ENCODE measurements at regions not wholly inside any gene's neighbourhood (a gene's known extent, or its start where the extent isn't known, plus 50 kb on each side); places are given as distances from the start of the nearest gene placed in this dataset.

GRCh38 chr14:25226214-25226613 is 176.3 kb upstream of the STXBP6 start:
- no peak for DNase-seq (ENCODE audit: low read depth)
- TF ChIP-seq, protein P1, sequence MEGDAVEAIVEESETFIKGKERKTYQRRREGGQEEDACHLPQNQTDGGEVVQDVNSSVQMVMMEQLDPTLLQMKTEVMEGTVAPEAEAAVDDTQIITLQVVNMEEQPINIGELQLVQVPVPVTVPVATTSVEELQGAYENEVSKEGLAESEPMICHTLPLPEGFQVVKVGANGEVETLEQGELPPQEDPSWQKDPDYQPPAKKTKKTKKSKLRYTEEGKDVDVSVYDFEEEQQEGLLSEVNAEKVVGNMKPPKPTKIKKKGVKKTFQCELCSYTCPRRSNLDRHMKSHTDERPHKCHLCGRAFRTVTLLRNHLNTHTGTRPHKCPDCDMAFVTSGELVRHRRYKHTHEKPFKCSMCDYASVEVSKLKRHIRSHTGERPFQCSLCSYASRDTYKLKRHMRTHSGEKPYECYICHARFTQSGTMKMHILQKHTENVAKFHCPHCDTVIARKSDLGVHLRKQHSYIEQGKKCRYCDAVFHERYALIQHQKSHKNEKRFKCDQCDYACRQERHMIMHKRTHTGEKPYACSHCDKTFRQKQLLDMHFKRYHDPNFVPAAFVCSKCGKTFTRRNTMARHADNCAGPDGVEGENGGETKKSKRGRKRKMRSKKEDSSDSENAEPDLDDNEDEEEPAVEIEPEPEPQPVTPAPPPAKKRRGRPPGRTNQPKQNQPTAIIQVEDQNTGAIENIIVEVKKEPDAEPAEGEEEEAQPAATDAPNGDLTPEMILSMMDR (IDR thresholded peaks at IDR 0.05; ENCODE audit: low read length, missing control alignments) = no peak
- H3K4me3 ChIP-seq (replicated peaks; ENCODE audit: low read depth, low read length) = no peak overlapping the region

- TF ChIP-seq, protein P1 (IDR thresholded peaks at IDR 0.05; ENCODE audit: low read length, missing control alignments) = no peak
- H3K4me3 ChIP-seq (replicated peaks; ENCODE audit: low read depth, low read length) = no peak overlapping the region
- DNase-seq (ENCODE audit: low read depth) = no peak
These were observed 172.3 kb upstream of the STXBP6 start for GRCh38 chr14:25222256-25222655.

- H3K4me3 ChIP-seq (replicated peaks; ENCODE audit: low read depth, low read length) = no peak overlapping the region
- no peak for DNase-seq (ENCODE audit: low read depth)
- TF ChIP-seq, protein P1 (IDR thresholded peaks at IDR 0.05; ENCODE audit: low read length, missing control alignments) = no peak
These were observed 170.6 kb upstream of the STXBP6 start for GRCh38 chr14:25220514-25220913.

- DNase-seq (ENCODE audit: low read depth) = no peak
- H3K4me3 ChIP-seq (replicated peaks; ENCODE audit: low read depth, low read length) = no peak overlapping the region
- TF ChIP-seq, protein P1 (IDR thresholded peaks at IDR 0.05; ENCODE audit: low read length, missing control alignments) = no peak
These were observed 165.7 kb upstream of the STXBP6 start for GRCh38 chr14:25215607-25216006.

DNA sequence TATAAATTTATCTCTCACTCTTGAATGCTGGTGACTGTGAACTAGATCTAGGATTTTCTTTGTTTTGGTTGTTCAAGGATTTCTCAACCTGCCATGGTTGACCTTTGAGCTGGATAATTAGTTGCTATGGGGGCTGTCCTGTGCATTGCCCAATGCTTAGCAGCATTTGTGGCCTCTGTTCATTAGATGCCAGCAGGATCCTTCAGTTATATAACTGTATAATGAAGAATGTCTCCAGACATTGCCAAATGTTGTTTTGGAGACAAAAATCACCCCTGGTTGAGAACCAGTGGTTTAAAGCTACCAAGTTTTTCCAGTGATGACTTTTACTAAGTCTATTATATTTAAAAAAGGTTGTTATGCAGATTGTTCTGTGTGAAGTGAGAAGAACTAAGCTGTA is 147.9 kb upstream of the STXBP6 start:
- DNase-seq (ENCODE audit: low read depth) = no peak
- H3K4me3 ChIP-seq (replicated peaks; ENCODE audit: low read depth, low read length) = no peak overlapping the region
- TF ChIP-seq, protein P1 (IDR thresholded peaks at IDR 0.05; ENCODE audit: low read length, missing control alignments) = no peak

DNA sequence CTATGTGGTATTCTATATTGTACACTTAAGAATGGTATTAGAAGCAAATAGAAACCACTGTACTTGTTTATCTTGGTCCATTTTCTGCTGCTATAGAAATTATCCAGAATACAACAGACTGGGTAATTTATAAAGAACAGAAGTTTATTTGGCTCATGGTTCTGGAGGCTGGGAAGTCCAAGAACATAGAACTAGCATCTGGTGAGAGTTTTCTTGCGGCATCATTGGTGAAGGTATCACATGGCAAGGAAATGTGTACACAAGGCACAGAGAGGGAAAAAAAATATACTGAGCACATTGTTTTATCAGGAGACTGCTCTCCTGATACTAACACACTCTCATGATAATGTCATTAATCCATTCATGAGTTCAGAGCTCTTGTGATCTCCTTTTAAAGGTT is 130.3 kb upstream of the STXBP6 start:
- TF ChIP-seq, protein P1 (IDR thresholded peaks at IDR 0.05; ENCODE audit: low read length, missing control alignments) = no peak
- H3K4me3 ChIP-seq (replicated peaks; ENCODE audit: low read depth, low read length) = no peak overlapping the region
- DNase-seq (ENCODE audit: low read depth) = no peak

DNA sequence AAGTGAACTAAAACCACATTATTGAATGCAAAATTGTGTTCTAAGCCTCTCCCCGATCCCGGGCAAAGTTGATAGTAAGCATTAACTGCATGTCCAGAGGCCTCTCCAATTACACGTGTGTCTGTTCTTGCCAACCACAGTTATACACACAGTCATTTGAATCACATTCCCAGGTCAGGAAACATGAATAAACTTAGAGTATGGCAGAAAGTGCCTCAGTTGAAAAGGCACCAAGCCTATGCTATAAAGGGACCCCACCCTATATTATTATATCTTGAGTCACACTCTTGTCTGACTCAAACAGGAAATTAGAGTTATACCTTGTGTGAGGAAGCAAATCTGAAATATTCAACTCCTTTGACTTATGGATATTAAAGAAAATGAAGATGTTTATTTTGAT is 128.3 kb upstream of the STXBP6 start:
- no peak for DNase-seq (ENCODE audit: low read depth)
- TF ChIP-seq, protein P1 (IDR thresholded peaks at IDR 0.05; ENCODE audit: low read length, missing control alignments) = no peak
- H3K4me3 ChIP-seq (replicated peaks; ENCODE audit: low read depth, low read length) = no peak overlapping the region

Measured in fibroblast of pulmonary artery (primary cell).